ENCODE measurements at regions not wholly inside any gene's neighbourhood (a gene's known extent, or its start where the extent isn't known, plus 50 kb on each side); places are given as distances from the start of the nearest gene placed in this dataset.

GRCh38 chr2:241924069-241924908 lies 54.8 kb downstream of the RTP5 start:
- Histone ChIP-seq H3K36me3 (ENCODE audit: control insufficient read depth, insufficient read depth, low read length) (no peaks in the 10 kb centered on the region), H3K9me3 (ENCODE audit: control insufficient read depth, low read length) (no peaks in the 10 kb centered on the region), H3K4me1 (ENCODE audit: control insufficient read depth, insufficient read depth, low read length, poor library complexity, severe bottlenecking) (no peaks in the 10 kb centered on the region), H3K27me3 (replicated peaks; ENCODE audit: control insufficient read depth, insufficient read depth, low read length, poor library complexity, severe bottlenecking) (no peaks in the 10 kb centered on the region), H3K27ac (ENCODE audit: insufficient read depth, low read length, poor library complexity, severe bottlenecking) (no peak overlapping the region), H3K4me3 (ENCODE audit: insufficient read depth, low read depth, low read length, poor library complexity, severe bottlenecking) (no peak overlapping the region)
- no peak for DNase-seq

GRCh38 chr2:241924909-241925250 lies 55.4 kb downstream of the RTP5 start:
- DNase-seq: no peak
- no peaks in the 10 kb centered on the region for H3K27me3 ChIP-seq (replicated peaks; ENCODE audit: control insufficient read depth, insufficient read depth, low read length, poor library complexity, severe bottlenecking)
- H3K4me1 ChIP-seq (ENCODE audit: control insufficient read depth, insufficient read depth, low read length, poor library complexity, severe bottlenecking): no peaks in the 10 kb centered on the region
- no peaks in the 10 kb centered on the region for H3K9me3 ChIP-seq (ENCODE audit: control insufficient read depth, low read length)
- H3K36me3 ChIP-seq (ENCODE audit: control insufficient read depth, insufficient read depth, low read length): no peaks in the 10 kb centered on the region
- no peak overlapping the region for H3K4me3 ChIP-seq (ENCODE audit: insufficient read depth, low read depth, low read length, poor library complexity, severe bottlenecking)
- no peak overlapping the region for H3K27ac ChIP-seq (ENCODE audit: insufficient read depth, low read length, poor library complexity, severe bottlenecking)

GRCh38 chr2:241925277-241925676 lies 55.7 kb downstream of the RTP5 start:
- Histone ChIP-seq H3K36me3 (ENCODE audit: control insufficient read depth, insufficient read depth, low read length) (no peaks in the 10 kb centered on the region), H3K4me1 (ENCODE audit: control insufficient read depth, insufficient read depth, low read length, poor library complexity, severe bottlenecking) (no peaks in the 10 kb centered on the region), H3K9me3 (ENCODE audit: control insufficient read depth, low read length) (no peaks in the 10 kb centered on the region), H3K27me3 (replicated peaks; ENCODE audit: control insufficient read depth, insufficient read depth, low read length, poor library complexity, severe bottlenecking) (no peaks in the 10 kb centered on the region), H3K4me3 (ENCODE audit: insufficient read depth, low read depth, low read length, poor library complexity, severe bottlenecking) (no peak overlapping the region), H3K27ac (ENCODE audit: insufficient read depth, low read length, poor library complexity, severe bottlenecking) (no peak overlapping the region)
- no peak for DNase-seq

- Histone ChIP-seq H3K9me3 (ENCODE audit: control insufficient read depth, low read length) (no peaks in the 10 kb centered on the region), H3K27me3 (replicated peaks; ENCODE audit: control insufficient read depth, insufficient read depth, low read length, poor library complexity, severe bottlenecking) (no peaks in the 10 kb centered on the region), H3K4me1 (ENCODE audit: control insufficient read depth, insufficient read depth, low read length, poor library complexity, severe bottlenecking) (no peaks in the 10 kb centered on the region), H3K27ac (ENCODE audit: insufficient read depth, low read length, poor library complexity, severe bottlenecking) (no peak overlapping the region), H3K36me3 (ENCODE audit: control insufficient read depth, insufficient read depth, low read length) (no peaks in the 10 kb centered on the region), H3K4me3 (ENCODE audit: insufficient read depth, low read depth, low read length, poor library complexity, severe bottlenecking) (no peak overlapping the region)
- DNase-seq: no peak
Observed at GRCh38 chr2:241925821-241926441, 56.4 kb downstream of the RTP5 start.

- Histone ChIP-seq H3K27ac (ENCODE audit: insufficient read depth, low read length, poor library complexity, severe bottlenecking) (no peak overlapping the region), H3K9me3 (ENCODE audit: control insufficient read depth, low read length) (no peaks in the 10 kb centered on the region), H3K27me3 (replicated peaks; ENCODE audit: control insufficient read depth, insufficient read depth, low read length, poor library complexity, severe bottlenecking) (no peaks in the 10 kb centered on the region), H3K4me1 (ENCODE audit: control insufficient read depth, insufficient read depth, low read length, poor library complexity, severe bottlenecking) (no peaks in the 10 kb centered on the region), H3K4me3 (ENCODE audit: insufficient read depth, low read depth, low read length, poor library complexity, severe bottlenecking) (no peak overlapping the region), H3K36me3 (ENCODE audit: control insufficient read depth, insufficient read depth, low read length) (no peaks in the 10 kb centered on the region)
- DNase-seq: no peak
Observed at GRCh38 chr2:241926541-241927311, 57.2 kb downstream of the RTP5 start.

- Histone ChIP-seq H3K27me3 (replicated peaks; ENCODE audit: control insufficient read depth, insufficient read depth, low read length, poor library complexity, severe bottlenecking) (no peaks in the 10 kb centered on the region), H3K36me3 (ENCODE audit: control insufficient read depth, insufficient read depth, low read length) (no peaks in the 10 kb centered on the region), H3K27ac (ENCODE audit: insufficient read depth, low read length, poor library complexity, severe bottlenecking) (no peak overlapping the region), H3K9me3 (ENCODE audit: control insufficient read depth, low read length) (no peaks in the 10 kb centered on the region), H3K4me1 (ENCODE audit: control insufficient read depth, insufficient read depth, low read length, poor library complexity, severe bottlenecking) (peaks cover 6% of the 10 kb centered on the region), H3K4me3 (ENCODE audit: insufficient read depth, low read depth, low read length, poor library complexity, severe bottlenecking) (no peak overlapping the region)
- no peak for DNase-seq
Observed at GRCh38 chr2:241929551-241930490, 60.3 kb downstream of the RTP5 start.

- Histone ChIP-seq H3K36me3 (ENCODE audit: control insufficient read depth, insufficient read depth, low read length) (no peaks in the 10 kb centered on the region), H3K9me3 (ENCODE audit: control insufficient read depth, low read length) (no peaks in the 10 kb centered on the region), H3K4me3 (ENCODE audit: insufficient read depth, low read depth, low read length, poor library complexity, severe bottlenecking) (no peak overlapping the region), H3K27me3 (replicated peaks; ENCODE audit: control insufficient read depth, insufficient read depth, low read length, poor library complexity, severe bottlenecking) (no peaks in the 10 kb centered on the region), H3K27ac (ENCODE audit: insufficient read depth, low read length, poor library complexity, severe bottlenecking) (no peak overlapping the region), H3K4me1 (ENCODE audit: control insufficient read depth, insufficient read depth, low read length, poor library complexity, severe bottlenecking) (peaks cover 6% of the 10 kb centered on the region)
- no peak for DNase-seq
Observed at GRCh38 chr2:241931084-241931975, 61.8 kb downstream of the RTP5 start.

GRCh38 chr2:241931976-241932898 lies 62.7 kb downstream of the RTP5 start:
- no peaks in the 10 kb centered on the region for H3K27me3 ChIP-seq (replicated peaks; ENCODE audit: control insufficient read depth, insufficient read depth, low read length, poor library complexity, severe bottlenecking)
- no peaks in the 10 kb centered on the region for H3K9me3 ChIP-seq (ENCODE audit: control insufficient read depth, low read length)
- no peak for DNase-seq
- H3K36me3 ChIP-seq (ENCODE audit: control insufficient read depth, insufficient read depth, low read length): no peaks in the 10 kb centered on the region
- H3K4me1 ChIP-seq (ENCODE audit: control insufficient read depth, insufficient read depth, low read length, poor library complexity, severe bottlenecking): peaks cover 6% of the 10 kb centered on the region
- H3K27ac ChIP-seq (ENCODE audit: insufficient read depth, low read length, poor library complexity, severe bottlenecking): no peak overlapping the region
- no peak overlapping the region for H3K4me3 ChIP-seq (ENCODE audit: insufficient read depth, low read depth, low read length, poor library complexity, severe bottlenecking)

Measured in effector memory CD4-positive, alpha-beta T cell (primary cell).